HG02588 (cell line): ENCODE measurements at regions not wholly inside any gene's neighbourhood (a gene's known extent, or its start where the extent isn't known, plus 50 kb on each side); places are given as distances from the start of the nearest gene placed in this dataset.
A peak's percentile ranks its signal among the peaks of the same experiment; 100 is the strongest.

Source experiments
- ATAC-seq: cut with Tn5 transposase; IDR thresholded peaks from one replicate; pipeline ENCODE4 v1.9.1; 2021; ENCODE audit warnings: mild to moderate bottlenecking, moderate library complexity; ENCODE audit not compliant: unreplicated experiment

DNA sequence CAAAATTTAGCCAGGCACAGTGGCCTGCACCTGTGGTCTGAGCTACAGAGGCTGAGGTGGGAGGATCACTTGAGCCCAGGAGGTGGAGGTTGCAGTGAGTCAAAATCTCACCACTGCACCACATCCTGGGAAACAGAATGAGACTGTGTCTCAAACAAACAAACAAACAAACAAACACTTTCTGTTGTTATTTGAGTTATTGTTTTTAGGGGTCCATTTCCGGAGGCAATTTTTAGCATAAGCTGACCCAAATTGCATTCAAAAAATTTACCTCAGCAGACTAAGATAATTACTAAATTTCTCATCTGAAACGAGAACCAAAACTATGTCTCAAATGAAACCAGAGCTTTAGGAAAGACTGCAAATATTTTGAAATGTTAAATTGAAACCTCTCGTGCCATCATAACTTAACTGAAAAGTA is 1485.1 kb downstream of the EFNA5 start:
- ATAC-seq: no peak

DNA sequence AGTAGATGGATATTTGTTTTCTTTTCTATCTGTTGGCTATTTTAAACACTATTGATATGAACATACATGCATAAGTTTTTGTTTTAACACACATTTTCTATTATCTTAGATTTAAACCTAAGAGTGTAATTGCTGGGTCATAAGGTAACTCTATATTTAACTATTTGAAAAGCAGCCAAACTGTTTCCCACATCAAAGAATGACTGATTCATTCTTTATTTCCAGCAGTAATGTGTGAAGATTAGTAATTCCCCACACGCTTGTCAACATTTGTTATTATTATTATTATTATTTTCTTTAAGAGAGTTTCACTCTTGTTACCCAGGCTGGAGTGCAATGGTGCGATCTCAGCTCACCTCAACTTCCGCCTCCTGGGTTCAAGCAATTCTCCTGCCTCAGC is 1495.8 kb downstream of the EFNA5 start:
- no peak for ATAC-seq

DNA sequence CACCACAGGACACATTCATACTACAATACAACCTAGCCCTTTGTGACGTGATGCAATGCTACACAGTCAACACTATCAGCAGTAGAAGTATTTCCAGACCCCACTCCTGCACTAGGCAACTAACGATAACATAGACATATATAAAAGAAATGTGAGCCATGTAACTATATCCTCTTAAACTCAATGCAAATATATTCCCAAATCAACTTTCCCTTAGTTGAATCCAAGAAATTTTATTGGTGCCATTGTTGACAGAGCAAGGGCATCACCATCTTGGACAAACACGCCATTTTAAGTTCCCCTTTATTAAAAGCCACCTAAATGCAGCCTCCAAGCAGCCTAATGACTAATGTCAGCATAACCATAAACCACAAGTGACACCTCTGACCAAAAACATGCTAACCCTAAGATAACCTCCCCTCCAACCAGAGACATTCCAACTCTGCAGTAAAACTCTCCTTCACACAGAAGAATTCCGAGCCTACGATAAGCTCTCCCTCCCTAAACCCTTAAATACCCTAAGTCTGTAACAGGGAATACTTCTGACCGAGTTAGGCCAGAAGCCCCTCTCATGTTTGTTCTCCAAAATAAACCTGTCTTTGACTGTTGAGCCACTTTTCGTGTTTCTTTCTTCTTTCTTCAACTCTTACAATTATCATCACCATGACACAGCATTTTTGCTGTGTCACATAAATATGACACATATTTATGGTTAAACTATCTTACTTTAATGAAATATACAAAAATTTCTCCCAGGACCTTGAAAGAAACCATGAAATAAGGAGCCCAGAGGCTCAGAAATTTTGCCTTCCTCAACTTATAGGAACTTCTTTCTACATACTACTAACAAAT is 1497.8 kb downstream of the EFNA5 start:
- no peak for ATAC-seq

DNA sequence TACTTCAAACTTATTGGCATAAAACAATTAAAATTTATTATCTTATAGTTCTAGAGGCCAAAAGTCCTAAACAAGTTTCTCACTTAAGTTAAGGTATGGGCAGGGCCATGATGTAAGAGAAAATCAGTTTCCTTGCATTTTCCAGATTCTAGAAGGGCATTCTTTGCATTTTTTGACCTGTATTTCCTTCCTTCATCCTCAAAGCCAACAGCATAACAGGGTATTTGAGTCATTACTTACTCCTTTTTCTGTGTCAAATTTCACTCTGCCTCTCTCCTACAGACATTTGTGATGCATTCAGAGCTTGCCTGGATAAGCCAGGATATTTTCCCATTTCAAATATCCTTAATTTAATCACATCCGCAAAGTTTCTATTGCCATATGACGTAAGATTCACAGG is 1499.0 kb downstream of the EFNA5 start:
- no peak for ATAC-seq

DNA sequence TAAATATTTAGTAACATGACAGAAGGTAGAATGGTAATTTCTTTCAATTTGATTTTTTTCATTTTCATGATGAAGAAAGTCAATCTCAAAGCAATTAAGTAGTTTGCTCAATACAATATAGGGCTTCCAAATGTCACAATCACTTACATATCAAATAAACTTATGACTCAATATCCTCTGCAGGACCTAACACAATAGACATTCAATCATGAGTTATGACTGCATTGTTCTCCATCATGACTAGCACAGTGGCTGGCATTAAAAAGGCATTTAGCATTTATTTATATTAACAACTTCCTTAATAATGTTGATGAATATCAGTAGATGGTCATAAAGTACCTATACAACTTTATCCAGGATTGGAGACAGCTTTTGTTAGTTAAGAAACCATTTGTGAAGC is 1499.6 kb downstream of the EFNA5 start:
- ATAC-seq: no peak

DNA sequence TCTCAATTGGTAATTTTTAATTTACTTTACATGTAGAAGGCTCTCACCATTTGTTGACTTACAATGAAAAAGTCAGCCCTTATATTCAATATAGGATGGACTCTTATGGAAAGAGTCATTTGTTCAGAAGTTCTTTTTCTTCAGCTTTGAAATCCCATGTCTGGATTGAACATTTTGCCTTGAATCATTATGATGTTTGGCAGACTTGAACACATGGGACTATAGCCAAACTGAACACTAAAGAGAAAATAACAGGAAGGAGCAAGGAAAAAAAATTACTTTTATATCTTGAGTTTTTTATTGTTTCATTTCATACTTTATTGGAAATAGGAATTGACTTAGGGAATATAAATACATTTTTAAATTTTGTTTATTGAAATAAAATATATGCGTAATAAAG is 1503.0 kb downstream of the EFNA5 start:
- ATAC-seq: no peak

DNA sequence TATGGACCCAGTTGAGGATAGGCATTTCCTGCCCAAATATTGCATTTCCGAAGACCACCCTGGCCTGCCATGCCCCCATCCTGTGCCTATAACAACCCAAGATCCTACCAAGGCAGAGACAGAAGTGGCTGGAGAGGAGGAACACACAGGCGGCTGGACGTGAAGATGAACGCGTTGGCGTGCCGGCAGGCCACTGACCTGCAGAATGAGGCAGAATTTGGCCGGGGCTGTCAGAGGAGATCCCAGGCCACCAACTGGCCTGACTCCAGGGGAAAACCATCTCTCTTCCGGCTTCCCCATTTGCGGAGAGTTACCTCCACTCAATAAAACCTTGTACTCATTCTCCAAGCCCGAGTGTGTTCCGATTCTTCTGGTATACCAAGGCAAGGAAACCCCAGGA is 1507.5 kb downstream of the EFNA5 start:
- no peak for ATAC-seq

DNA sequence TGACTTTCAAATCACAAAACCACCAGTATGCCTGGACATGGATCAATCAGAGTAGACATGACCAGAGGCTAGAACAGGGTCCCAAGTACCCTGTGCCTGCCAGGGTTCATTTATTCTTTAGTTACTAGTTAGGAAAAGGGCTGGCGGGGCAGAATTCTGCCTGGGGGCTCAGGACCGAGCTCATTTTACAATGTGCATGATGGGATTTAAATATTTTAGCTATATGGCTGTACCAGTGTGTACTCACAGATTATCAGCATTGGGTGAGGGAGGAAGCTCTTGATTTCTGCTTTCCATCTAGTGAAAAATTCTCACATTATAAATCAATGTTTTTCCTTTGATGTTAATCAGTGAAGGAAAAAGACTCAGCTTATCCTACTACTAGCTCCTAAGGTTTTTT is 1511.1 kb downstream of the EFNA5 start:
- ATAC-seq: no peak

DNA sequence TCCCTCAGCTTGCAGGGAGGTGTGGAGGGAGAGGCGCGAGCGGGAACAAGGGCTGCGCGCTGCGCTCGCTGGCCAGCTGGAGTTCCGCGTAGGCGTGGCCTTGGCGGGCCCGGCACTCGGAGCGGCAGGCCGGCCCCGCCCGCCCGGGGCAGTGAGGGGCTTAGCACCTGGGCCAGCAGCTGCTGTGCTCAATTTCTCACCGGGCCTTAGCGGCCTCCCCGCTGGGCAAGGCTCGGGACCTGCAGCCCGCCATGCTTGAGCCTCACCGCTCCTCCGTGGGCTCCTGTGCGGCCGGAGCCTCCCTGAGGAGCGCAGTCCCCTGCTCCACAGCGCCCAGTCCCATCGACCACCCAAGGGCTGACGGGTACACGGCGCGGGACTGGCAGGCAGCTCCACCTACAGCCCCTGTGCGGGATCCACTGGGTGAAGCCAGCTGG is 1516.4 kb downstream of the EFNA5 start:
- no peak for ATAC-seq

DNA sequence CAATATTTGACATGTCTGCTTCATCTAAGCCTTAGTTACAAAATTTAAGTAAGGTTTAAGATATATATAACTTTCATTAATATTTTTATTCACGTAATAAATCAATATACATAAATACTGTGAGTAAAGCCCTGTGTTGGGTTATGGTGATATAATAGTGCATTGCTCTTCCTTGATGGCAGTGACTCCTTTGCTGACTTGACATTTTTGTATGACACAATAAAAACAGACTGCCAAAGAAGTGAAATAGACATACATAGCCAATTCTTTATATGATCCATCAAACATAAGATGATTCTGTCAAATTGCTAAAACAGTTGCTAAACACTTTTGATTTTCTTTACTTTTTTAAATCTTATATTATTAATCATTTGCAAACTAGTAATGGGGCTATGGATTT is 1518.2 kb downstream of the EFNA5 start:
- ATAC-seq: no peak

DNA sequence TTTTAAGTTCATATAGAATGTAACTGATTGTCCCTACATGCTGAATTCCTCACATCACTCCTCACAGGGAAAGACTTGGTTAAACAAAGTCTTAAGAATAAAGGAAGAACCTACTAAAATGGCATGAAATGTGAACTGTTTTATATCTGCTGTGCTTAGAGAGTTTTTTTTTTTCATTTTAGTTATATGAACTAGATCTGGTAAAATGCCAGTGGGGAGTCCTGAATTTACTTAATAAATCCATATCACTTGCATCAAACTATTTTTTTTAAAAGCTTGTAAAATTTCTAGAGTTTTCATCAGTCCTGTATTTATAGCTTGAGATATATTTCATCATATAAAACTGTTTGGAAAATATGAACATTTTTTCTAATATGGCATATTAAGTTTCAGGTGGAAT is 1528.6 kb downstream of the EFNA5 start:
- ATAC-seq: no peak

DNA sequence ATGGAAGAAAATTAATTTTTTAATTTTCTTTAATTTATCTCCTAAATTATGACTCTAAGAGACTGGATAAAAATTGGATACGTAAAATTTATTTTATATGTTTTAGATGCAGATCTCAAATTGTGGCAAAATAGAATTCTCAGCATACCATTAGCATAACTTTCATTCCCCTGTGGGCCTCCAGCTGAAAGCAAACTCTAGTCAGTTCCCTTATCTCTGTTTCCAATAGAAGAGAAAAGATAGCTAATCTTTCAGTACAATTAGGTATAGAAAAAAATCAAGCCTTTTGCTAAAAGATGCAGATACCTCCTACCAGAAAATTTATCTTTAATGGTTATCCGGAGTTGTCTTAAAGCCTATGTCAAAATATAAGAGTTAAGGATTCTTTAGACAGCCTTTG is 1530.6 kb downstream of the EFNA5 start:
- ATAC-seq: no peak

DNA sequence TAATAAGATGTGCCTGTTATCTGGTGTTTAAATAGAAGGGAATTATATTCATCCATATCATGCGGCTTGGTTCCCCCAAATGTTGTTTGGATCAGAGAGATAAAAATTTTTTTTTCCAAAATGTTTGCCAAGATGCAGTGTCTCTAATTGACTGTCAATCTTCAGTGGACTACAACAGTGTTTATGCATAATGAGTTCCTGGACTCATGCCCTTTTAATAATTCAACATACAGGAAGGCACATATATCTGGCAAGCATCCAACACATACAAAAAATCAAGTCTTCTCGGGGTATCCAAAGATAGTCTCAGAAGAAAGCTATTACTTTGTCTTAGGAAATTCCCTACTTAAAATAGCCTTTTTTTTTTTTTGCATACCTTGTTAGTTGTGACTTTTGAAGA is 1534.7 kb downstream of the EFNA5 start:
- no peak for ATAC-seq

DNA sequence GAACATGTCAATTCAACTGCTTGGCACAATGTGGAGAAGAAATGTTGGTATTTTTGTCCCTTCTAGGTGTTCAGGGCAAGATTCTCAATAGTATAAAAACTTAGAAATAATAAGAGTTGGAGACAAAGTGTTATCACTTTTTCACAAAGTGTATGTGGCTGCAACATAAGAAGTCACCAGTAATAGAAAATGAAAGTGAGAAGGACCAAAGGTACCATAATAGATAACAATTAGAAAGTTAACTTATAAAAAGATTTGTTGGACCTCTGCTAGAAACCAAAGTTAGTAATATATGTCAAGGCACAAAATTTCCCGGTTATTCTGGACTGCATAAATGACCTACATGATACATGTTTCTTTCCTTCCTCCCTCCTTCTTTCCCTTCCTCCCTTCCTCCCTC is 1535.3 kb downstream of the EFNA5 start:
- ATAC-seq: no peak

DNA sequence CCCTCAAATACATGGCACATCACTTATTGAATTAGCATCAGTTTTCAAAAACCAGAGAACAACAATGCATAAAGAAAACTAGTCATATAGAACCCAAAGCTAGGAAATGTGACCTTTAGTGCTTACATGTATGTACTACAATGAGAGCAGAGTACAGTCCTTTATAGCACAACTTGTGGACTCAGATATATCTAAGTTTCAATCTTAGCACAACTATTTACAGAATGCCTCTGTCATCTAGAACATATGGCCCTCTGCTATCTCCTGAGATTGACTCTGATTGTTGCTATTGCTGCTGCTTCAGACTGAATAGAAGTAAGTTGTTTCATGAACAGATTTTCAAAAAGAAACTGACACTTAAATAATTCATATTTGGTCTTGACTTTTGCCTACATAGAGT is 1536.2 kb downstream of the EFNA5 start:
- no peak for ATAC-seq

DNA sequence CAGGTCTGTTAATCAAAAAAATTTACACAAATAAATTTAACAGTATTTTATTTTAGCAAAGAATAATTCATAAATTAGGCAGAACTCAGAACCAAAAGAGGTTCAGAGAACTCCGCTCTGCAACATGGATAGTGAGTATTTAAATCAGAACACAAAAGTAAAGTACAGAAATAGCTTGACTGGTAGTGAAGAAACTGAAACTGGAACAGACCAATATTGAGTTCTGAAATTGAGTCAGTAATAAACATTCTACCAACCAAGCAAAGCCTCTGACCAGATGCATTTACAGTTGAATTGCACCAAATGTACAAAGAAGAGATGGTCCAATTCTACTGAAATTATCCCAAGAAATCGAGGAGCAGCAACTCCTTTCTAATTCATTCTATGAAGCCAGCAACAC is 1542.8 kb downstream of the EFNA5 start:
- ATAC-seq: peak; percentile 98

DNA sequence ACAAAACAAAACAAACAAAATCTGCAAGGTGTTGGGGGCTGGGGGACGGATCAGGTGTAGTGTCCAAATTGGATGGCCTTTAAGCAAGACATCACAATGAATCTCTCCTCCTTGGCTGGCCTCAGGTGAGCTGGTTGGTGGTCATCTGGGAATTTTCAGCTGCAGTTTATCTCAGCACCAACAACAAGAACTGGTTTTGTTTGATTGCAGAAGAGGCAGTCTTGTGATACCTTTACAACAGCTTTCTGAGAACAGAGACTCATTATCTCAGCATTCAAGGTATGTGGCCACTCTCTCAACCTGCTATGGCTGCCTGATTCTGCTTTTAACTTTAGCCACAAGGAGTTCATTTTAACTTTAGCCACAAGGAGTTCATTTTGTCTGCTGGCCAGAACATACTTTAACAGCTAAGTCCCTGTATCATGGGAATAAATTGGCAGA is 1543.4 kb downstream of the EFNA5 start:
- ATAC-seq: peak; percentile 64

DNA sequence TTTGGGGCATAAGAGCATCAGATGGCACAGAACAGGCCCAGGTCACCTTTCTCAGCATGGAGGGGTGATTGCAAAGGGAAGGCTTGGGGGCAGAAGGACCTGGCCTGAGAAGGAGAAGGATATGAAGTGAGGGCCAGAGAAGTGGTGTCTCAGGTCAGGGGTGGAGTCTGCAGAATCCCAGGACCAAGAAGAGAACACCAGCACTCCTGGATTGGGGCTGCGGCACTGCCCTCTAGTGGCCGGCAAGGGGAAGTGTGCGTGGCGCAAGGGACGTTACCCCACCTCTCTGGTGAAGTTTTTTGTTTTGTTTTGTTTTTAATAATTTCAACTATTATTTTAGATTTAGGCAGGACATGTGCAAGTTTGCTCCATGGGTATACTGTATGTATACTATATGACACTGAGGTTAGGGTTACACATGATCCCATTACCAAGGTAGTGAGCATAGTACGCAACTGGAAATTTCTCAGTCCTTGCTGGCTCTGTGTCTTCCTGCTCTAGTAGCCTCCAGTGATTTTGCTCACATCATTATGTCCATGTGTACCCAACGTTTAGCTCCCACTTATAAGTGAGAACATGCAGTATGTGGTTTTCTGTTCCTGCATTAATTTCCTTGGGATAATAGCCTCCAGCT is 1548.6 kb downstream of the EFNA5 start:
- ATAC-seq: peak; percentile 85

DNA sequence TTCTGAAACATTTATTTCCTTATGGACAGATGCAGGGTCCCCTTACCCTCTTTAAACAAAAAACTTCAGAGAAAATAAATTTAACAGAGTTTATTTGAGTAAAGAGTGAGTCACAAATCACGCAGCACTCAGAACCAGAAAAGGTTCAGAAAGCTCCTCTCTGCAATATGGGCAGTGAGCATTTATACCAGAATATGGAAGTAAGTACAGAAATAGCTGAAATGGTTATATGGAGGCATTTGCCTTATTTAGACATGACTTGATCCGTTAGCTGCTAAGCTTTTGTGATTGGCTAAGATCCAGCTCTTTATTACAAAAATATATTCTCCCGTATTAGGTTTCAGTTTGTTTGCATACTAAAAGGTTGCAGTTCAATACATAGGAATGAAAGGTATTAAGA is 1554.1 kb downstream of the EFNA5 start:
- ATAC-seq: no peak

DNA sequence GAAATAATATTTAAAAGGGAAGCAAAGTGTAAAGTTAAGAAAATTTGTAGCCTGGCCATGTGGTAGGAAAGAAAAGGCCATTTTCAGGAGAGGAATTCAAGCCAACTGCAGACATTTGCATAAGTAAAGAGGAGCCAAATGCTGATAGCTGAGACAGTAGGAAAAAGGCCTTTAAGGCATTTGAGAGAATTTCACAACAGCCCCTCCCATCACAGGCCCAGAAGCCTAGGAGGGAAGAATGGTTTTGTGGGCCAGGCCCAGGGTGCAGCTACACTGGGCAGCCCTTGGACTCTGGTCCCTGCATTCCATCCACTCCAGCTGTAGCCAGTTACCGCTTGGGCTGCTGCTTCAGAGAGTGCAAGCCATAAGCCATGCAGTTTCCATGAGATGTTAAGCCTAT is 1556.8 kb downstream of the EFNA5 start:
- no peak for ATAC-seq

DNA sequence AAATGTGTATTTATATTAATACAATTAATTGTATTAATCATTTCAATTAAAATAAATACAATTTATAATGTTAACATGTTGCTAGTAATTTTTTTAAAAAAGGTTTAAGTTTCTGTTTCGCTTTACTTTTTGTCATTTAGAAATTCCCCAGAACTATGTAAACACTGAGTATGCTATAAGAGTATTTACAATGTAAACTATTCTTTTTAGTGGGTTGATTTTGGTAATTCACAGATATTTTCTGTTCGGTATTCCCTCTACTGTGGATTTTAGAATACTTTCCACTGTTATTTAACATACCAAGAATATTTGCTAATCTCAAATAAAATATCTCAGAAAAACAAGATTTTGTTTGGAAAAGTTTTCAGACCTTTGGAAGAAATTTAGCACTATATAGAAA is 1564.4 kb downstream of the EFNA5 start:
- no peak for ATAC-seq

DNA sequence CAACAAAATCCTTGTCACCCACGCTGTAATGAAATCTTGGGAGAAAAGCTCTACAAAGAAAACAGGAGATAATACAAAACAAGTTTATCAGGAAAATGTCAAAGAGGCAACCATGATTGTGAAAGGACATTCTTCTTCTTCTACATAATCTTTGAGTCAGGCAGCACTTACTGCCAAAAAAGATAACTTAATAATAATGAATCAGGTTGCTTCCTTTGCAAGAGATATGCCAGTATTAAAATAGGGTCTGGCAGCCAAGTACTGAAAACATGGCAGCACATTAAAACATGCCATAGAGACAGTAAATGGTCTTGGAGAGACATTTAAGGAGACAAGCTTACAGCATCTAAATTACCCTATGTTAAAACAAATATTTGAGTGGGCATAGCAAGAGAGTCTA is 1573.4 kb downstream of the EFNA5 start:
- ATAC-seq: no peak

DNA sequence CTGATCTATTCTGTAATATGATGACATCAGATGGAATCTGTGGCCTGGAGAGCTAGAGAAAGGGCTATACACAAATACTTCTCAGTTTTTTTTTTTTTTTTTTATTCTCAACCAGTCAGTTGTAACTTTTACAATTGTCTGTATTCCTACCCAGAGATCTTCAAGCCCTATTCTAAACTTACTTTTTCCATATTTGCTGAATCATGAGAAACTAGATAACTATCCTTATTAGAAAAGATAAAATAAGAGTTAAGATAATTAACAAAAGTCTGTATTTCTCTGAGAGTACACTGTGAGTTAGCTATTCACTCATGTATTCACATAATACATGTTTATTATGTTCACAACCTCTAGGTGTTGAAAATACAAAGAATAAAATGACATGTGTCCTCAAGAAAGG is 1575.9 kb downstream of the EFNA5 start:
- ATAC-seq: no peak
